HG02623 (cell line): ENCODE measurements at regions not wholly inside any gene's neighbourhood (a gene's known extent, or its start where the extent isn't known, plus 50 kb on each side); places are given as distances from the start of the nearest gene placed in this dataset.
"Not testable (repeated sequence)": the region's sequence is repeated elsewhere in the genome, so short reads cannot be mapped to it uniquely, and the experiment has no call there.

Source experiments
- ATAC-seq: cut with Tn5 transposase; IDR thresholded peaks from one replicate; pipeline ENCODE4 v1.9.1; 2021; ENCODE audit warnings: moderate library complexity; ENCODE audit not compliant: unreplicated experiment

DNA sequence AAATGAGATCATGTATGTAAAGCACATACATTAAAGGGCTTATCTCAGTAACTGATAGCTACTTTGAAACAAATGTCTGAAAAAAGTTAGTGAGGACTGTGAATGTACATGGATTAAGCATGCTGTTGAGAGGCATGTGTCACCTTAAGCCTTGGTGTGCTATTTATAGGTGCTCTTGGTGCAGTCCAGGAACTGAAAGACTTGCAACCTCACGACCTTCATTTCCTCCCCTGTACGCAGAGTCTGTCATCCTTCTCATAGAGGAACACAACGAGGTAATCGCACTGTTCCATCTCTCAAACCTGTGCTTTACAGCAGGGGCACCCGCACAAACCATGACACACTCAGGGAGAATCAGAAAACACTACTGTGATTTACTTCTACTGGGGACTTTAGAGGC, 65.6 kb downstream of the UFM1 start:
- ATAC-seq = peak; percentile 98

GRCh38 chr13:38417241-38417640, 67.6 kb downstream of the UFM1 start:
- ATAC-seq = no peak

- ATAC-seq = no peak
These were observed 68.1 kb downstream of the UFM1 start for GRCh38 chr13:38417727-38418126.

- no peak for ATAC-seq
These were observed 68.6 kb downstream of the UFM1 start for GRCh38 chr13:38418286-38418685.

- no peak for ATAC-seq
These were observed 69.7 kb downstream of the UFM1 start for GRCh38 chr13:38419312-38419873.

- ATAC-seq = no peak
These were observed 72.2 kb downstream of the UFM1 start for GRCh38 chr13:38421590-38422560.

GRCh38 chr13:38429916-38430315, 80.3 kb downstream of the UFM1 start:
- ATAC-seq = no peak

- no peak for ATAC-seq
These were observed 81.1 kb downstream of the UFM1 start for GRCh38 chr13:38430796-38431195.

DNA sequence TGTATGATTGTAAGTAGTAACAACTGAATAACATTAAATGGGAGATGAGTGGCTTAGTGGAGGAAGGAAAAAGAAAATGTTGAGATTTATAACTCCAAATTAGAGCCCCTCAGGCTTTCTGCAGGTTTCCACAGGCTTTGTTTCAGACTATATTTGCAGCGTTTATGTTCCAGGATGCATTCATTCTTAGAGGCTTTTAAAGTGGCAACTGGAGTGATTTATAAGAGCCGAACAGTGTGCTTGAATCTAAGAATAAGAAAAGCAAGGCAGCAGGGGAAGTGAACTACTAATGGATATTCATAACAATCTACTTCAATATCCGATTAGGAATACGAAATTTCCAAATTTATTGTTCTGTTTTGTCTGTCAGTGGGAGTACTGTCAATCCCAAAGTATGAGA, 91.0 kb downstream of the UFM1 start:
- ATAC-seq = no peak

DNA sequence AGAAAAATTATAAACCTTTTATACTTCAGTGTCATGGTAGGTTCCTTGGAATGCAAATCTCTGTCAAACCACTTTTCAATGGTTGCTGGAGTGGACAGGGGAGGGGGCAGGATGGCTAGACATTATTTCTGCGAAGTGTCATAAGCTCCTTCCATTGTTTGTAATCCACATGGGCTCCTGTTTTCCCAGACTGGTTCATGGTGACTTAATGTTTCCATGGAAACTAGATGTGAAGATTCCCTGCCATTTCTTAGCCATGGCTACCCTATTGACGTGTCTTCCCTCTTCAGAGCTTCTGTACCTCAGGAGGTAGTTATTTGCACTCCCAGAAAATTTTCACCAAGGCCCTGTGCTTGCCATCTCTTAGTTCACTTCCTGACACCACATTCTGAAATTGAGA, 95.3 kb downstream of the UFM1 start:
- ATAC-seq = no peak

- no peak for ATAC-seq
These were observed 103.0 kb downstream of the UFM1 start for GRCh38 chr13:38452656-38453055.

GRCh38 chr13:38462605-38463004, 113.0 kb downstream of the UFM1 start:
- ATAC-seq = no peak

DNA sequence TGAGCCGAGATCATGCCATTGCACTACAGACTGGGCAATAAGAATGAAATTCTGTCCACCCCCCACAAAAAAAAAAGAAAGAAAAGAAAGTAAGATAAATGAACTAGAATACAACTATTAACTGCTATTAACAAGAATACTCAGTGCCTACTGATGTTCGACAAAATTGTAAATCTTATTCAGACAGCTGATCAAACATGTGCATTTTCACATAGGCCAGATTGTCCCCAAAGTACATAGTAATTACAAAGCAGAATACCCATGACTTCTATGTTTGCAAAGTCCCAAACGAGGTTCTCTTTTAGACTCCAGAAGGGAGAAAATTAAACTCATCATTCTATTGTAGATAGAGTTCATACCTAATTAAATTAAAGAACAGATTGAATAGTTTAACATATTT, 113.4 kb downstream of the UFM1 start:
- no peak for ATAC-seq

DNA sequence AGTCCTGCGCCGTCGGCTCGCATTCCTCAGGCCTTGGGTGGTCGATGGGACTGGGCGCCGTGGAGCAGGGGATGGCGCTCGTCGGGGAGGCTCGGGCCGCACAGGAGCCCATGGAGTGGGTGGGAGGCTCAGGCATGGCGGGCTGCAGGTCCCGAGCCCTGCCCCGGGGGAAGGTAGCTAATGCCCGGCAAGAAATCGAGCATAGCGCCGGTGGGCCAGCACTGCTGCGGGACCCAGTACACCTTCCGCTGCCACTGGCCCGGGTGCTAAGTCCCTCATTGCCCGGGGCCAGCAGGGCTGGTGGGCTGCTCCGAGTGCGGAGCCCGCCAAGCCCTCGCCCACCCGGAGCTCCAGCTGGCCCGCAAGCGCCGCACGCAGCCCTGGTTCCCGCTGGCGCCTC, 122.8 kb downstream of the UFM1 start:
- not testable (repeated sequence) for ATAC-seq

- ATAC-seq = no peak
These were observed 123.7 kb downstream of the UFM1 start for GRCh38 chr13:38473305-38473704.

GRCh38 chr13:38477676-38478075, 128.0 kb downstream of the UFM1 start:
- ATAC-seq = no peak

DNA sequence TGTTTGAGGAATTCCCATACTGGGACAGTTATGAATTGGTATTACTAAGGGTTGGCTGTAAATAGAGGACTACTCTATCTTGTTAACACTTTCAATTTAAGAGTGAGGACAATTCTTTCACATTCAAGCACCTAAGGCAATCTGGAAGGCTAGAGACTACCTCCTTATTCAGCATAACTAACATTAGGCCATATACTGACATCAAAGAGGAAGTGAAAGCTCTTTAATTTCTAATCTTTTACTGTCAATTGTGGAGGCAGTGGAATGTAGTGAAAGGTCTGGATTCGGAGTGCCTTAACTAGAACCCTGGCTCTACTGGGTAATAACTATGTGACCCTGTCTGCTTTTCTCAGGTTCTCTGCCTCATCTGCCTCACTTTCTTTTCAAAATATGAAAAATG, 134.0 kb downstream of the UFM1 start:
- no peak for ATAC-seq

DNA sequence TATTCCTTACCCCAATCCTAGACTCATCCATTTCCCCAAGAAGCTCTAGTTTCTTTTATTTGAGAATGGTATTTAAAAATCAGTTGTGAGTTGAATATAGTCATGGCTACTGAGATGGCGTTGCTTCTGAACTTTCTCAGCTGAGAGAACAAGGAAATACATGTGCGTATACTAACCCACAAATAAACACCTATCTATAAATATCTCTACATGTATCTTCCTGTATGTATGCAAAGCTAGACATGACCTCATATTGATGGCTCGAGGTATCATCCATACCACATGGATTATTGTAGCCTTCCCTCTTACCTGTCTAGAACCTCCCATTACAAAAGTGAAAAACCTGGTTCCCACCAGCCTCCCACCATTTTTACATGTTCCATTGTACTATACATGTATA, 141.0 kb downstream of the UFM1 start:
- no peak for ATAC-seq

- no peak for ATAC-seq
These were observed 144.8 kb downstream of the UFM1 start for GRCh38 chr13:38494445-38494844.

GRCh38 chr13:38496917-38497316, 147.3 kb downstream of the UFM1 start:
- no peak for ATAC-seq

DNA sequence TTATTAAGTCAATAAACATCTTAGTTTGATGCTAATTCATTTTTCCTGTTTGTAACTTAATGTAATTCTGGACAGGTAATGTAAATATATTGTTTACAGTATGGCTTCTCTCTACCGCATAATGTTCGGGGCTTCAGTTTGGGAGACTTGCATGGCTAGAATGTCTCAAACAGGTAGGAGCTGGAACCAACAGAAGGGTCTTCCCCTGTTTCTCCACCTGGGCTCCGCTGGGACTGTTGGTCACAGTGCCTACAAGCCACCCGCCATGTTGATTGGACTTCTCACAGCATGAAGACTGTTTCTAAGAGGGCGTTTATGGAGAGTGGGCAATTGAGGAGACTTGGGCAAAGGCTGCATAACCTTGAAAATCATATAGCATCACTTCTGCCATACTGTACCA, 148.6 kb downstream of the UFM1 start:
- no peak for ATAC-seq

- no peak for ATAC-seq
These were observed 164.9 kb downstream of the UFM1 start for GRCh38 chr13:38514575-38514974.
